Adrenal gland (tissue), 9 donors: ENCODE measurements at regions not wholly inside any gene's neighbourhood (a gene's known extent, or its start where the extent isn't known, plus 50 kb on each side); places are given as distances from the start of the nearest gene placed in this dataset.
"Not testable (repeated sequence)": the region's sequence is repeated elsewhere in the genome, so short reads cannot be mapped to it uniquely, and the experiment has no call there.

Source experiments
- DNase-seq, 7 donors: peaks; one replicate each; pipeline ENCODE4 v3.0.0-alpha.2; 2019 to 2020
- H3K27ac ChIP-seq, 5 donors: fragments of 200-600 bp; sonication (generic) in 4 of 5; 1 replicate in 3 of 5; 2 replicates in 2 of 5; pipeline versions ENCODE4 v1.5.1 to v1.8.0; 2016 to 2020; ENCODE audit warnings: mild to moderate bottlenecking in 1 of 5
- H3K27me3 ChIP-seq: fragments of 200-600 bp; 2 replicates; pipeline ENCODE4 v1.8.0; 2021
- H3K36me3 ChIP-seq, 2 donors: fragments of 200-600 bp; replicated peaks in 1 of 2; 1 replicate in 1 of 2; 2 replicates in 1 of 2; pipeline versions ENCODE4 v1.5.1 to v1.8.0; 2018 to 2022
- H3K4me1 ChIP-seq, 2 donors: fragments of 200-600 bp; replicated peaks in 1 of 2; 1 replicate in 1 of 2; 2 replicates in 1 of 2; pipeline versions ENCODE4 v1.5.1 to v1.8.0; 2018 to 2021
- H3K4me3 ChIP-seq, 4 donors: fragments of 200-600 bp; sonication (generic) in 3 of 4; one replicate each; pipeline ENCODE4 v1.5.1; 2016 to 2018
- H3K9me3 ChIP-seq, 3 donors: fragments of 200-600 bp; sonication (generic) in 1 of 3; replicated peaks in 1 of 3; 1 replicate in 2 of 3; 2 replicates in 1 of 3; pipeline versions ENCODE4 v1.5.1 to v1.8.0; 2016 to 2021
- POLR2A ChIP-seq, 2 donors: fragments of 450-650 bp; IDR thresholded peaks; one replicate each; pipeline ENCODE4 v1.6.1; 2017; ENCODE audit warnings: antibody characterized with exemption in 2 of 2, mild to moderate bottlenecking in 2 of 2, moderate library complexity in 1 of 2
- WGBS, 4 donors: extraction: QIAGEN DNeasy Blood & Tissue Kit in 2 of 4; methylation state at CpG; one replicate each; pipeline versions ENCODE4 v1.1.5 to v1.1.7; 2013 to 2017; 5-methylcytosine and 5-hydroxymethylcytosine counted together
- intact Hi-C, 2 donors: fragments of 100-400 bp; cut with DNase I; formaldehyde crosslinking; loops; one replicate each; pipeline versions ENCODE4 v1.14.1 to v1.15.0; 2022 to 2023
- TF ChIP-seq, protein P1 (sequence below), 6 experiments: fragments of 450-650 bp in 4 of 6; fragments of 200-600 bp in 2 of 6; sonication (generic) in 1 of 6; IDR thresholded peaks; 1 replicate in 5 of 6; 2 replicates in 1 of 6; pipeline versions ENCODE4 v1.5.1 to v1.8.0; 2016 to 2021; ENCODE audit warnings: antibody characterized with exemption in 6 of 6, mild to moderate bottlenecking in 2 of 6, moderate library complexity in 1 of 6
- donor health status: healthy with polysubstance abuse.
- donor health status: Bipolar disorder and iron deficiency.
- donor health status: DM: yes; HTN: yes; CAD: no.
- donor health status: DM: no; HTN: no; CAD: no.
- donor health status: DM: no; HTN: no; CAD: no.

GRCh38 chrX:128973033-128973432 is 550.3 kb downstream of the SMARCA1 start:
- Histone ChIP-seq H3K27ac (no peak overlapping the region), H3K9me3 (no peaks in the 10 kb centered on the region), H3K27me3 (peaks cover 10% of the 10 kb centered on the region), H3K4me1 (no peaks in the 10 kb centered on the region), H3K4me3 (no peak overlapping the region), H3K36me3 (no peaks in the 10 kb centered on the region)
- intact Hi-C loops = no loop called here
- 47 to 75% (median 58%) methylated on average over 3 of the region's 3 CpGs for WGBS, 4 donors
- TF ChIP-seq POLR2A (IDR thresholded peaks at IDR 0.05) = no peak
- TF ChIP-seq, protein P1, sequence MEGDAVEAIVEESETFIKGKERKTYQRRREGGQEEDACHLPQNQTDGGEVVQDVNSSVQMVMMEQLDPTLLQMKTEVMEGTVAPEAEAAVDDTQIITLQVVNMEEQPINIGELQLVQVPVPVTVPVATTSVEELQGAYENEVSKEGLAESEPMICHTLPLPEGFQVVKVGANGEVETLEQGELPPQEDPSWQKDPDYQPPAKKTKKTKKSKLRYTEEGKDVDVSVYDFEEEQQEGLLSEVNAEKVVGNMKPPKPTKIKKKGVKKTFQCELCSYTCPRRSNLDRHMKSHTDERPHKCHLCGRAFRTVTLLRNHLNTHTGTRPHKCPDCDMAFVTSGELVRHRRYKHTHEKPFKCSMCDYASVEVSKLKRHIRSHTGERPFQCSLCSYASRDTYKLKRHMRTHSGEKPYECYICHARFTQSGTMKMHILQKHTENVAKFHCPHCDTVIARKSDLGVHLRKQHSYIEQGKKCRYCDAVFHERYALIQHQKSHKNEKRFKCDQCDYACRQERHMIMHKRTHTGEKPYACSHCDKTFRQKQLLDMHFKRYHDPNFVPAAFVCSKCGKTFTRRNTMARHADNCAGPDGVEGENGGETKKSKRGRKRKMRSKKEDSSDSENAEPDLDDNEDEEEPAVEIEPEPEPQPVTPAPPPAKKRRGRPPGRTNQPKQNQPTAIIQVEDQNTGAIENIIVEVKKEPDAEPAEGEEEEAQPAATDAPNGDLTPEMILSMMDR (IDR thresholded peaks at IDR 0.05) = no peak
- DNase-seq = no peak

DNA sequence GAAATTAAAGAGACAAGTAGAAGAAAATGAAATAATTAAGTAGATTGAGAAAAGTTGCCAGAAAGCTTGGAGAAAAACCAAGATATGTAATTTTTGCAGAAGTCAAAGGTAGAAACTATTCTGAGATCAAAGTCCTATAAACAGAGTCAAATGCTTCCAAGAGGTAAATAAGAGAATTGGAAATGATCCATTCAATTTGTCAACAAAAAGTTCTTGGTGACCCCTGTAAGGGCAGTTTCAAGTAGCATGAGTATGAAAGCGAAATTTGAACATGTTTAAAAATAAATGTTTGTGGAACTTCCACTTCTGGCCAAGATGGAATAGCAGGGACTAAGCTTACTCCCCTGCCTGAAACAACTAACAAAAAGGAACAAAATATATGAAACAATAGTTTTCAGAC is 562.0 kb downstream of the SMARCA1 start:
- no peak overlapping the region for H3K27ac ChIP-seq
- DNase-seq = no peak
- intact Hi-C loops = no loop called here
- no peaks in the 10 kb centered on the region for H3K4me1 ChIP-seq
- H3K9me3 ChIP-seq = no peaks in the 10 kb centered on the region
- TF ChIP-seq POLR2A (IDR thresholded peaks at IDR 0.05) = no peak
- TF ChIP-seq, protein P1 (IDR thresholded peaks at IDR 0.05) = no peak
- H3K36me3 ChIP-seq = no peaks in the 10 kb centered on the region
- H3K4me3 ChIP-seq = no peak overlapping the region
- 49 to 84% (median 70%) methylated on average over 1 of the region's 1 CpG for whole genome bisulfite sequencing, 4 donors
- no peaks in the 10 kb centered on the region for H3K27me3 ChIP-seq

DNA sequence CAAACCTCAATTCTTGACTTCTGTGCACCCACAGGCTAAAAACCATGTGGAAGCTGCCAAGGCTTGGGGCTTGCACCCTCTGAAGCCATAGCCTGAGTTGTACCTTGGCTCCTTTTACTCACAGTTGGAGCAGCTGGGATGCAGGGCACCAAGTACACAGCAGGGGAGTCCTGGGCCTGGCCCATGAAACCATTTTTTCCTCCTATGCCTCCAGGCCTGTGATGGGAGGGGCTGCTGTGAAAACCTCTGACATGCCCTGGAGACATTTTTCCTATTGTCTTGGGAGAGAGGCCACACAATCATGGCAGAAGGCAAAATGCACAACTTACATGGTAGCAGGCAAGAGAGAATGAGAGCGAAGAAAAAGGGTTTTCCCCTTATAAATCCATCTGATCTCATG is 568.6 kb downstream of the SMARCA1 start:
- H3K4me1 ChIP-seq, H3K4me3 ChIP-seq, DNase-seq, H3K9me3 ChIP-seq, H3K27ac ChIP-seq, intact Hi-C loops, H3K36me3 ChIP-seq, H3K27me3 ChIP-seq: not testable (repeated sequence)
- 77 to 92% (median 91%) methylated on average over 1 of the region's 1 CpG; no CpG with 5 or more reads in 1 of the 4 donors for WGBS, 4 donors

GRCh38 chrX:128931071-128931470 is 592.2 kb downstream of the SMARCA1 start:
- Histone ChIP-seq H3K4me1 (no peaks in the 10 kb centered on the region), H3K4me3 (no peak overlapping the region), H3K9me3 (no peaks in the 10 kb centered on the region), H3K27ac (no peak overlapping the region), H3K27me3 (no peaks in the 10 kb centered on the region), H3K36me3 (no peaks in the 10 kb centered on the region)
- no peak for DNase-seq
- intact Hi-C loops = no loop called here
- WGBS, 4 donors = 29 to 78% (median 43%) methylated on average over 1 of the region's 1 CpG
- TF ChIP-seq, protein P1 (IDR thresholded peaks at IDR 0.05) = no peak
- no peak for TF ChIP-seq POLR2A (IDR thresholded peaks at IDR 0.05)

GRCh38 chrX:128929271-128930057 is 593.8 kb downstream of the SMARCA1 start:
- intact Hi-C loops = no loop called here
- no peaks in the 10 kb centered on the region for H3K4me1 ChIP-seq
- 70 to 82% (median 75%) methylated on average over 4 of the region's 4 CpGs for WGBS, 4 donors
- no peak overlapping the region for H3K27ac ChIP-seq
- H3K36me3 ChIP-seq = no peaks in the 10 kb centered on the region
- H3K27me3 ChIP-seq = no peaks in the 10 kb centered on the region
- H3K4me3 ChIP-seq = no peak overlapping the region
- no peak for DNase-seq
- TF ChIP-seq POLR2A (IDR thresholded peaks at IDR 0.05) = no peak
- TF ChIP-seq, protein P1 (IDR thresholded peaks at IDR 0.05) = no peak
- H3K9me3 ChIP-seq = no peaks in the 10 kb centered on the region
